SK-N-MC (cell line): ENCODE measurements at regions not wholly inside any gene's neighbourhood (a gene's known extent, or its start where the extent isn't known, plus 50 kb on each side); places are given as distances from the start of the nearest gene placed in this dataset.

ENCODE experiments used
- EZH2 ChIP-seq: fragments of 200-600 bp; sonication (generic); IDR thresholded peaks from one replicate; pipeline ENCODE4 v1.6.1; 2017; ENCODE audit warnings: antibody characterized with exemption
- POLR2AphosphoS5 ChIP-seq: IDR thresholded peaks from 2 replicates; pipeline ENCODE4 v1.6.1; 2012; ENCODE audit warnings: mild to moderate bottlenecking, low read depth, low read length, borderline replicate concordance

DNA sequence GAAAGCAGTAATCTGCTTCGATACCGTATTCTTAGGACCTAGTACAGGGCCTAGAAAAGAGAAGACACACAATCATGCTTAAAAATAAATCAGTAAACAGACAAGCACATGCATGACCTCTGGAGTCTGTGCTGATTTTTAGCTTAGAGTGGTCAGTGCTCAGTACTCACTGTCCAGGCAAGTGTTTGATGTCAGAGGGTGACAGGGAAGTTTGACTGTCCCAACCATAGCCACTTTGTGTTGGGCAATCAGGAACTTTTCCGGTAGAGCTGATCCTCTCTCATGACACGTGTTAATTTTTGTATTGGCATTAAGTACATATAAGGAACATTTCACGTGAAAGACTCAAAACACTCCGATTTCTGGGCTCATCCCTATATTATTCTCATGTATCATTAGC, 464.7 kb upstream of the KLF4 start:
- TF ChIP-seq EZH2 (no peak), POLR2AphosphoS5 (no peak)
